Epithelial cell of esophagus (primary cell): ENCODE measurements at regions not wholly inside any gene's neighbourhood (a gene's known extent, or its start where the extent isn't known, plus 50 kb on each side); places are given as distances from the start of the nearest gene placed in this dataset.

Source experiments
- DNase-seq: peaks from one replicate; pipeline ENCODE4 v3.0.0; 2010; ENCODE audit warnings: low read depth
- H3K4me3 ChIP-seq: 2 replicates; pipeline ENCODE4 v1.5.1; 2011; ENCODE audit warnings: mild to moderate bottlenecking, low read length, control low read depth
- CTCF ChIP-seq: IDR thresholded peaks from 2 replicates; pipeline ENCODE4 v1.5.1; 2011; ENCODE audit warnings: low read depth, mild to moderate bottlenecking, low read length, control low read depth, inconsistent platforms; ENCODE audit not compliant: insufficient read depth; ENCODE audit errors: missing control alignments

- TF ChIP-seq CTCF, result no peak
- no peak overlapping the region for H3K4me3 ChIP-seq
Observed at GRCh38 chr12:105554223-105554678, 223.8 kb downstream of the C12orf75 start.

GRCh38 chr12:105554856-105555255 is 224.4 kb downstream of the C12orf75 start:
- H3K4me3 ChIP-seq, result no peak overlapping the region
- no peak for TF ChIP-seq CTCF
- DNase-seq, result no peak

More at GRCh38 chr12:105554223-105554678, 223.8 kb downstream of the C12orf75 start:
- DNase-seq, result no peak

GRCh38 chr12:105555556-105556295 is 225.2 kb downstream of the C12orf75 start:
- TF ChIP-seq CTCF, result no peak
- no peak overlapping the region for H3K4me3 ChIP-seq
- peak; percentile 34 for DNase-seq

GRCh38 chr12:105559310-105559709 is 228.8 kb downstream of the C12orf75 start:
- no peak overlapping the region for H3K4me3 ChIP-seq
- no peak for TF ChIP-seq CTCF

GRCh38 chr12:105561546-105562198 is 231.2 kb downstream of the C12orf75 start:
- no peak overlapping the region for H3K4me3 ChIP-seq
- peak; percentile 77 for DNase-seq
- TF ChIP-seq CTCF, result peak; percentile 40

More at GRCh38 chr12:105559310-105559709, 228.8 kb downstream of the C12orf75 start:
- no peak for DNase-seq

GRCh38 chr12:105562199-105562971 is 231.9 kb downstream of the C12orf75 start:
- TF ChIP-seq CTCF, result no peak
- peak; percentile 83 for DNase-seq
- H3K4me3 ChIP-seq, result peak overlapping the region; percentile 30
